ENCODE measurements at regions not wholly inside any gene's neighbourhood (a gene's known extent, or its start where the extent isn't known, plus 50 kb on each side); places are given as distances from the start of the nearest gene placed in this dataset.

- Histone ChIP-seq H3K36me3 (ENCODE audit: low read length) (no peaks in the 10 kb centered on the region), H4K20me1 (ENCODE audit: low read depth, low read length) (no peaks in the 10 kb centered on the region), H3K9me3 (ENCODE audit: insufficient read depth, low read length) (no peaks in the 10 kb centered on the region), H3F3A (ENCODE audit: insufficient read depth) (no peaks in the 10 kb centered on the region), H3K4me2 (ENCODE audit: low read depth, low read length, poor library complexity, severe bottlenecking) (no peak overlapping the region), H3K27ac (ENCODE audit: low read depth, low read length) (no peak overlapping the region), H3K27me3 (ENCODE audit: low read length) (no peaks in the 10 kb centered on the region), H3K9ac (ENCODE audit: low read length) (no peak overlapping the region), H3K4me3 (ENCODE audit: insufficient read depth, low read length, poor library complexity, severe bottlenecking) (no peak overlapping the region), H2AFZ (ENCODE audit: low read depth, low read length, severe bottlenecking) (no peak overlapping the region), H3K79me2 (ENCODE audit: insufficient read depth, low read length) (no peaks in the 10 kb centered on the region), H3K9me2 (replicated peaks; ENCODE audit: insufficient read depth, low read length) (no peaks in the 10 kb centered on the region)
- TF ChIP-seq, protein P1, sequence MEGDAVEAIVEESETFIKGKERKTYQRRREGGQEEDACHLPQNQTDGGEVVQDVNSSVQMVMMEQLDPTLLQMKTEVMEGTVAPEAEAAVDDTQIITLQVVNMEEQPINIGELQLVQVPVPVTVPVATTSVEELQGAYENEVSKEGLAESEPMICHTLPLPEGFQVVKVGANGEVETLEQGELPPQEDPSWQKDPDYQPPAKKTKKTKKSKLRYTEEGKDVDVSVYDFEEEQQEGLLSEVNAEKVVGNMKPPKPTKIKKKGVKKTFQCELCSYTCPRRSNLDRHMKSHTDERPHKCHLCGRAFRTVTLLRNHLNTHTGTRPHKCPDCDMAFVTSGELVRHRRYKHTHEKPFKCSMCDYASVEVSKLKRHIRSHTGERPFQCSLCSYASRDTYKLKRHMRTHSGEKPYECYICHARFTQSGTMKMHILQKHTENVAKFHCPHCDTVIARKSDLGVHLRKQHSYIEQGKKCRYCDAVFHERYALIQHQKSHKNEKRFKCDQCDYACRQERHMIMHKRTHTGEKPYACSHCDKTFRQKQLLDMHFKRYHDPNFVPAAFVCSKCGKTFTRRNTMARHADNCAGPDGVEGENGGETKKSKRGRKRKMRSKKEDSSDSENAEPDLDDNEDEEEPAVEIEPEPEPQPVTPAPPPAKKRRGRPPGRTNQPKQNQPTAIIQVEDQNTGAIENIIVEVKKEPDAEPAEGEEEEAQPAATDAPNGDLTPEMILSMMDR (IDR thresholded peaks at IDR 0.05; ENCODE audit: insufficient read depth, low read length, poor library complexity, severe bottlenecking): no peak
- TF ChIP-seq EZH2phosphoT487 (conservative IDR thresholded peaks at IDR 0.05; ENCODE audit: low read length): no peak
These were observed 145.5 kb downstream of the SEC14L1 start for GRCh38 chr17:77286391-77286640.

DNA sequence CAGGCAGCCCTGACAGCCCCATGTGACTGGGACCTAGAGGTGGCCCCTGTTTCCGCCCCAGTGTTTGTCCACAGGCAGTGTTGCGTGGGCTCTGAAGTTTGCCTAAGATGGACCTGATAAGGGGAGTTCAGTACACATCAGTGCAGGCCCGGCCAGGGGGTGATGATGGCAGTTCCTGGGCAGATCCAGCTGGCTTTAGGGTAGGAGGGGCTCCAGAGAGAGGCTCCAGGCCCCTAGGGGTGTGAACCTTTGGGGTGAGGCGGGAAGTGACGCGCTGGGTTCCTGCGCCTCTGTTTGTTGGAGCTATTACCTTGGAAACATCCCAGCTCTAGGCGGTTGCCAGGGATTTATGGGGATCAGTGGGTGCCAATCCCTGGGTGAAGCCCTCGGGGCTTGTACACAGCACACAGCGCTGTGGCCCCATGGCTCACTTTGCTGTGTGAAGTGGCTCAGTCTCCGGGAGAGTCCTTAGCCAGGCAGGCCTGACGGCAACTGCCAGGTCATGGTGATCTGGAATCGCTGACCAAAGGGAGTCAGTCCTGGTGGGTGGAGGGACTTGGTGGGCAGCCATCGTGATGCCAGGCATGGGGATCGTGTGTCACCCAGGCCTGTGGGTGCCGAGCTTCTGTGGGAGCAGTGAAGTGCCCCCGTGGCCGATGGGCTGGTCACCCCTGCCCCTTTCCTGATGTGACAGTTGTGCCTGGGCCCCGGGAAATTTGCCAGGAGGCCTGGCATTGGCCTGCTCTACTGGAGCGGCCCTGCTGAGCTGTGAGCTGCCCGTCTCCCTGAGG, 146.1 kb downstream of the SEC14L1 start:
- Histone ChIP-seq H3K27me3 (ENCODE audit: low read length) (no peaks in the 10 kb centered on the region), H3K9me2 (replicated peaks; ENCODE audit: insufficient read depth, low read length) (no peaks in the 10 kb centered on the region), H3K9ac (ENCODE audit: low read length) (no peak overlapping the region), H3F3A (ENCODE audit: insufficient read depth) (no peaks in the 10 kb centered on the region), H3K9me3 (ENCODE audit: insufficient read depth, low read length) (no peaks in the 10 kb centered on the region), H2AFZ (ENCODE audit: low read depth, low read length, severe bottlenecking) (no peak overlapping the region), H3K4me2 (ENCODE audit: low read depth, low read length, poor library complexity, severe bottlenecking) (no peak overlapping the region), H3K79me2 (ENCODE audit: insufficient read depth, low read length) (no peaks in the 10 kb centered on the region), H3K4me3 (ENCODE audit: insufficient read depth, low read length, poor library complexity, severe bottlenecking) (no peak overlapping the region), H3K27ac (ENCODE audit: low read depth, low read length) (no peak overlapping the region), H4K20me1 (ENCODE audit: low read depth, low read length) (no peaks in the 10 kb centered on the region), H3K36me3 (ENCODE audit: low read length) (no peaks in the 10 kb centered on the region)
- TF ChIP-seq, protein P1 (IDR thresholded peaks at IDR 0.05; ENCODE audit: insufficient read depth, low read length, poor library complexity, severe bottlenecking): no peak
- TF ChIP-seq EZH2phosphoT487 (conservative IDR thresholded peaks at IDR 0.05; ENCODE audit: low read length): no peak

GRCh38 chr17:77287432-77288068, 146.8 kb downstream of the SEC14L1 start:
- H3K27me3 ChIP-seq (ENCODE audit: low read length): no peaks in the 10 kb centered on the region
- TF ChIP-seq EZH2phosphoT487 (conservative IDR thresholded peaks at IDR 0.05; ENCODE audit: low read length): no peak
- TF ChIP-seq, protein P1 (IDR thresholded peaks at IDR 0.05; ENCODE audit: insufficient read depth, low read length, poor library complexity, severe bottlenecking): no peak
- no peak overlapping the region for H3K9ac ChIP-seq (ENCODE audit: low read length)
- H3K79me2 ChIP-seq (ENCODE audit: insufficient read depth, low read length): no peaks in the 10 kb centered on the region
- no peak overlapping the region for H3K4me3 ChIP-seq (ENCODE audit: insufficient read depth, low read length, poor library complexity, severe bottlenecking)
- H2AFZ ChIP-seq (ENCODE audit: low read depth, low read length, severe bottlenecking): no peak overlapping the region
- H3K9me3 ChIP-seq (ENCODE audit: insufficient read depth, low read length): no peaks in the 10 kb centered on the region
- H3F3A ChIP-seq (ENCODE audit: insufficient read depth): no peaks in the 10 kb centered on the region
- no peak overlapping the region for H3K4me2 ChIP-seq (ENCODE audit: low read depth, low read length, poor library complexity, severe bottlenecking)
- no peaks in the 10 kb centered on the region for H3K36me3 ChIP-seq (ENCODE audit: low read length)
- no peaks in the 10 kb centered on the region for H4K20me1 ChIP-seq (ENCODE audit: low read depth, low read length)
- H3K9me2 ChIP-seq (replicated peaks; ENCODE audit: insufficient read depth, low read length): no peaks in the 10 kb centered on the region
- no peak overlapping the region for H3K27ac ChIP-seq (ENCODE audit: low read depth, low read length)
